ENCODE measurements at regions not wholly inside any gene's neighbourhood (a gene's known extent, or its start where the extent isn't known, plus 50 kb on each side); places are given as distances from the start of the nearest gene placed in this dataset.

GRCh38 chr7:124168616-124169015 lies 135.7 kb upstream of the TMEM229A start:
- Histone ChIP-seq H3K27ac (ENCODE audit: low read length) (no peak overlapping the region), H2AFZ (ENCODE audit: low read length) (no peak overlapping the region), H3K36me3 (replicated peaks; ENCODE audit: insufficient read depth, low read length) (no peaks in the 10 kb centered on the region), H4K20me1 (ENCODE audit: insufficient read depth, low read length) (no peaks in the 10 kb centered on the region), H3K79me2 (ENCODE audit: low read length) (no peaks in the 10 kb centered on the region), H3K4me2 (ENCODE audit: low read depth, low read length) (no peak overlapping the region), H3F3A (ENCODE audit: insufficient read depth, low read length) (no peaks in the 10 kb centered on the region), H3K9me3 (replicated peaks; ENCODE audit: insufficient read depth, low read length) (no peaks in the 10 kb centered on the region), H3K9ac (ENCODE audit: low read length) (no peak overlapping the region), H3K4me3 (ENCODE audit: low read length) (no peak overlapping the region), H3K9me2 (replicated peaks; ENCODE audit: insufficient read depth, low read length) (no peaks in the 10 kb centered on the region), H3K27me3 (replicated peaks; ENCODE audit: insufficient read depth, low read length) (no peaks in the 10 kb centered on the region), H3K4me1 (ENCODE audit: low read length) (no peaks in the 10 kb centered on the region)
- DNase-seq = no peak
- TF ChIP-seq, protein P1, sequence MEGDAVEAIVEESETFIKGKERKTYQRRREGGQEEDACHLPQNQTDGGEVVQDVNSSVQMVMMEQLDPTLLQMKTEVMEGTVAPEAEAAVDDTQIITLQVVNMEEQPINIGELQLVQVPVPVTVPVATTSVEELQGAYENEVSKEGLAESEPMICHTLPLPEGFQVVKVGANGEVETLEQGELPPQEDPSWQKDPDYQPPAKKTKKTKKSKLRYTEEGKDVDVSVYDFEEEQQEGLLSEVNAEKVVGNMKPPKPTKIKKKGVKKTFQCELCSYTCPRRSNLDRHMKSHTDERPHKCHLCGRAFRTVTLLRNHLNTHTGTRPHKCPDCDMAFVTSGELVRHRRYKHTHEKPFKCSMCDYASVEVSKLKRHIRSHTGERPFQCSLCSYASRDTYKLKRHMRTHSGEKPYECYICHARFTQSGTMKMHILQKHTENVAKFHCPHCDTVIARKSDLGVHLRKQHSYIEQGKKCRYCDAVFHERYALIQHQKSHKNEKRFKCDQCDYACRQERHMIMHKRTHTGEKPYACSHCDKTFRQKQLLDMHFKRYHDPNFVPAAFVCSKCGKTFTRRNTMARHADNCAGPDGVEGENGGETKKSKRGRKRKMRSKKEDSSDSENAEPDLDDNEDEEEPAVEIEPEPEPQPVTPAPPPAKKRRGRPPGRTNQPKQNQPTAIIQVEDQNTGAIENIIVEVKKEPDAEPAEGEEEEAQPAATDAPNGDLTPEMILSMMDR (IDR thresholded peaks at IDR 0.05; ENCODE audit: low read length) = no peak
- TF ChIP-seq EZH2phosphoT487 (IDR thresholded peaks at IDR 0.05; ENCODE audit: low read length) (no peak), EZH2 (optimal IDR thresholded peaks at IDR 0.05; ENCODE audit: low read depth, low read length) (no peak)

DNA sequence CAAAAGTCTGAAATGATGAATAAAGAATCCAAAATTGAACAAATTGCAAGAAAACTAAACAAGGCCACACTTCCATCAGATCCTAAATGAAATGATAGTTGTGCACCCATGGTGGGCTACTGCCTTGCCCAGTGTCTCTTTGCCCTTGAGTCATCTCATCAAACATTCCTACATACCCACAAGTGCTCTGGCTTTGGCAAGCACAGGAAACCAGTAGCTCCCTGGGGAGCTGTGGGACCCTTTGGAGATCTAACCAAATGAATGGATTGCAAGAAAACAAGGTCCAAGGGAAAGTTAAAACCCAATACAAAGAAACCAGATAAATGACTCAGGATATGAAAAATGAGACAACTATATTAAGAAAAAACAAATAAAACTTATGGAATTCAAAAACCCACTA lies 129.8 kb upstream of the TMEM229A start:
- TF ChIP-seq, protein P1 (IDR thresholded peaks at IDR 0.05; ENCODE audit: low read length) = no peak
- TF ChIP-seq EZH2phosphoT487 (IDR thresholded peaks at IDR 0.05; ENCODE audit: low read length) (no peak), EZH2 (optimal IDR thresholded peaks at IDR 0.05; ENCODE audit: low read depth, low read length) (no peak)

DNA sequence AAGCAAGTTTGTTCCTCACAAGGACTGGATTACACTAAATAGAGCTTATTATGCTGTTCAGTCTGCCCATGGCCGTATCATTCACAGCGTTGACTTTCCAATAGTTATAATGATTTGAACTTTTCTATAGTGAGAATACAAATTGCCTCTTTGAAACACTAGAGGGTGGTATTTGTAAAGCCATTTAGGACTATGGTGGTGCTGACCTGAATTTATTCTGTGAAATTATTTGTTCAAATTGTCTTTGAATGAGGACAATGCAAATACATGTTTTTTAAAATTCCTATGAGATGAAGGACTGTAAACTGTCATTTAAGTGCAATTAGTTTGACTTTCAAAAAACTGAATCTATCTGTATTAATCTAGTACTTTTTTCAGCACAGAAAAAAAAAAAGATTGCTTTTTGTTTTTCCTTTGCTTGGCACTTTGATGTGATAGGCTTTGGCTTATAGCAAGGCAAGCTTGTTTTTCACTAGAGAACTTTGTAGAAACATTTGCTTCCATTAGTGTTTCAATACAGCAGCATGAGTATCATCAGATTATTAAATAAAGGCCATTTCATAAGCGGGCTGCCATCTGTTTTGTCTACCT lies 122.7 kb upstream of the TMEM229A start:
- Histone ChIP-seq H3K36me3 (replicated peaks; ENCODE audit: insufficient read depth, low read length) (no peaks in the 10 kb centered on the region), H3K27me3 (replicated peaks; ENCODE audit: insufficient read depth, low read length) (no peaks in the 10 kb centered on the region), H3K4me2 (ENCODE audit: low read depth, low read length) (no peak overlapping the region), H3K27ac (ENCODE audit: low read length) (no peak overlapping the region), H2AFZ (ENCODE audit: low read length) (no peak overlapping the region), H3K4me3 (ENCODE audit: low read length) (no peak overlapping the region), H3K79me2 (ENCODE audit: low read length) (no peaks in the 10 kb centered on the region), H3K4me1 (ENCODE audit: low read length) (no peaks in the 10 kb centered on the region), H3K9ac (ENCODE audit: low read length) (no peak overlapping the region), H4K20me1 (ENCODE audit: insufficient read depth, low read length) (no peaks in the 10 kb centered on the region), H3K9me3 (replicated peaks; ENCODE audit: insufficient read depth, low read length) (no peaks in the 10 kb centered on the region), H3F3A (ENCODE audit: insufficient read depth, low read length) (no peaks in the 10 kb centered on the region), H3K9me2 (replicated peaks; ENCODE audit: insufficient read depth, low read length) (no peaks in the 10 kb centered on the region)
- TF ChIP-seq, protein P1 (IDR thresholded peaks at IDR 0.05; ENCODE audit: low read length) = peak; percentile 70
- TF ChIP-seq EZH2 (optimal IDR thresholded peaks at IDR 0.05; ENCODE audit: low read depth, low read length) (no peak), EZH2phosphoT487 (IDR thresholded peaks at IDR 0.05; ENCODE audit: low read length) (no peak)
- DNase-seq = peak; percentile 69

More for the DNA sequence above, 129.8 kb upstream of the TMEM229A start:
- H3K9me2 ChIP-seq (replicated peaks; ENCODE audit: insufficient read depth, low read length) = no peaks in the 10 kb centered on the region
- H3K4me1 ChIP-seq (ENCODE audit: low read length) = no peaks in the 10 kb centered on the region
- H3K4me2 ChIP-seq (ENCODE audit: low read depth, low read length) = no peak overlapping the region
- H3K36me3 ChIP-seq (replicated peaks; ENCODE audit: insufficient read depth, low read length) = no peaks in the 10 kb centered on the region
- H3K27ac ChIP-seq (ENCODE audit: low read length) = no peak overlapping the region
- no peaks in the 10 kb centered on the region for H3F3A ChIP-seq (ENCODE audit: insufficient read depth, low read length)
- H3K9me3 ChIP-seq (replicated peaks; ENCODE audit: insufficient read depth, low read length) = no peaks in the 10 kb centered on the region
- H4K20me1 ChIP-seq (ENCODE audit: insufficient read depth, low read length) = no peaks in the 10 kb centered on the region
- H3K79me2 ChIP-seq (ENCODE audit: low read length) = no peaks in the 10 kb centered on the region
- DNase-seq = no peak
- no peak overlapping the region for H3K4me3 ChIP-seq (ENCODE audit: low read length)
- H3K9ac ChIP-seq (ENCODE audit: low read length) = no peak overlapping the region
- no peaks in the 10 kb centered on the region for H3K27me3 ChIP-seq (replicated peaks; ENCODE audit: insufficient read depth, low read length)
- no peak overlapping the region for H2AFZ ChIP-seq (ENCODE audit: low read length)

All from MM.1S (cell line).